ENCODE measurements at regions not wholly inside any gene's neighbourhood (a gene's known extent, or its start where the extent isn't known, plus 50 kb on each side); places are given as distances from the start of the nearest gene placed in this dataset.
A peak's percentile ranks its signal among the peaks of the same experiment; 100 is the strongest.

- H3K9ac ChIP-seq (ENCODE audit: extremely low read depth, insufficient read length, low read length), result no peak overlapping the region
- Mint-ChIP-seq H3K36me3 (ENCODE audit: insufficient read depth in 1 of 3, low read depth in 3 of 3) (peaks cover 2 to 8% (median 3%) of the 10 kb centered on the region in 3 experiments; a peak in 5 of 7 replicates), H3K4me3 (no peak overlapping the region), H3K4me1 (peaks cover 8 to 14% of the 10 kb centered on the region in 2 experiments), H3K27ac (no peak overlapping the region), H3K9me3 (peaks cover 9 to 10% of the 10 kb centered on the region in 2 experiments), H3K27me3 (ENCODE audit: low read depth) (peaks cover 8% of the 10 kb centered on the region)
- H3K4me1 ChIP-seq (ENCODE audit: insufficient read depth, low read length), result no peaks in the 10 kb centered on the region; the same call in 1 of the 2 replicates
- no peak overlapping the region for H2AFZ ChIP-seq (ENCODE audit: low read length)
- no peak overlapping the region for H2BK120ac ChIP-seq (ENCODE audit: low read depth, low read length, poor library complexity, severe bottlenecking)
- H2AK5ac ChIP-seq (ENCODE audit: insufficient read length, low read length), result no peak overlapping the region
- no peak overlapping the region for H3K4me2 ChIP-seq (ENCODE audit: insufficient read depth, insufficient read length, low read length)
- no peak overlapping the region for H3K4ac ChIP-seq (ENCODE audit: low read depth, low read length)
- H2BK15ac ChIP-seq (ENCODE audit: low read depth, low read length), result no peak overlapping the region
- no peak overlapping the region for H3K56ac ChIP-seq (ENCODE audit: insufficient read length, low read depth, low read length)
- H2BK5ac ChIP-seq (ENCODE audit: insufficient read length, low read length), result no peak overlapping the region
- H3K23ac ChIP-seq (ENCODE audit: insufficient read length, low read depth, low read length), result no peak overlapping the region
- no peak overlapping the region for H4K91ac ChIP-seq (ENCODE audit: insufficient read length, low read depth, low read length)
- H3K27ac ChIP-seq (ENCODE audit: insufficient read length, low read depth, low read length), result no peak overlapping the region
- DNase-seq, result peak; percentile 56
- no peaks in the 10 kb centered on the region for H3K79me1 ChIP-seq (ENCODE audit: insufficient read depth, low read depth, low read length, poor library complexity, severe bottlenecking)
- H3K23me2 ChIP-seq (ENCODE audit: insufficient read length, low read depth, low read length, poor library complexity, severe bottlenecking), result no peaks in the 10 kb centered on the region
- no CpG with 5 or more reads among the region's 20 CpGs for WGBS (ENCODE audit: extremely low coverage, insufficient read length, low lambda C conversion rate)
- no peak overlapping the region for H3K14ac ChIP-seq (ENCODE audit: insufficient read depth, low read length)
- H3K18ac ChIP-seq (ENCODE audit: insufficient read length, low read depth, low read length), result no peak overlapping the region
- H4K20me1 ChIP-seq (ENCODE audit: control insufficient read depth, insufficient read depth, insufficient read length), result no peaks in the 10 kb centered on the region
- peaks cover 5% of the 10 kb centered on the region for H3K9me3 ChIP-seq (ENCODE audit: control insufficient read depth, low read depth, low read length)
- TF ChIP-seq CTCF (conservative IDR thresholded peaks at IDR 0.05), result no peak
- H3K27me3 ChIP-seq (ENCODE audit: insufficient read depth, low read length), result no peaks in the 10 kb centered on the region
- no peak overlapping the region for H4K5ac ChIP-seq (ENCODE audit: insufficient read length, low read depth, low read length)
- H2BK12ac ChIP-seq (ENCODE audit: insufficient read length, low read depth, low read length), result no peak overlapping the region
- H3K79me2 ChIP-seq (ENCODE audit: insufficient read depth, low read length), result no peaks in the 10 kb centered on the region
- no peak overlapping the region for H2BK20ac ChIP-seq (ENCODE audit: low read depth, low read length, poor library complexity, severe bottlenecking)
- no peak overlapping the region for H4K8ac ChIP-seq (replicated peaks; ENCODE audit: insufficient read length, low read depth, low read length)
- no peak overlapping the region for H3T11ph ChIP-seq (ENCODE audit: low read length)
Observed at GRCh38 chr12:116482179-116482578, 77.0 kb upstream of the MAP1LC3B2 start.
